ENCODE measurements at regions not wholly inside any gene's neighbourhood (a gene's known extent, or its start where the extent isn't known, plus 50 kb on each side); places are given as distances from the start of the nearest gene placed in this dataset.
A peak's percentile ranks its signal among the peaks of the same experiment; 100 is the strongest.

GRCh38 chr11:129292092-129292491, 83.6 kb upstream of the BARX2 start:
- DNase-seq: peak in 1 of 56 donors; percentile 23

- DNase-seq: peak in 52 of 56 donors; percentile 25 to 89 (median 68)
Observed at GRCh38 chr11:129291546-129291945, 84.1 kb upstream of the BARX2 start.

GRCh38 chr11:129290966-129291365, 84.7 kb upstream of the BARX2 start:
- DNase-seq: no peak

- DNase-seq: peak in 17 of 56 donors; percentile 1 to 75 (median 33)
Observed at GRCh38 chr11:129289350-129290040, 86.2 kb upstream of the BARX2 start.

- DNase-seq: no peak
Observed at GRCh38 chr11:129287920-129288319, 87.7 kb upstream of the BARX2 start.

DNA sequence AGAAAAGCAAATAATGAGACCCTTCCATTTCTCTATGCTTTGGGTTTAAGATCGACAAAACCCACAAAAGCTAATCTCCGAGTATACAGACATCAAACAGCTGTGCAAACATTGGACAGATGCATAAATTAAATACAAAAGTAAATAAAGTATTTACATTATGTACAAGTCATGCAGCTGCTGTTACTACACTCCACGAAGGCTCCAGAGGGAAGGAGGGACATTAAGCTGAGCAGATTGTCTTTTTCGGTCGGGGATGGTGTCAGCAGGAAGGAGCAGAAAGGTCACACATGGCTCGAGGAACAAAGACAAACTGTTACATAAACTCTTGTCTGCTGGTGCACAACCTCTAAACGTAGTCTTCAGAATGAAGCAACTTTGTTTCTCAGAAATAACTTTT, 88.8 kb upstream of the BARX2 start:
- no peak for DNase-seq

DNA sequence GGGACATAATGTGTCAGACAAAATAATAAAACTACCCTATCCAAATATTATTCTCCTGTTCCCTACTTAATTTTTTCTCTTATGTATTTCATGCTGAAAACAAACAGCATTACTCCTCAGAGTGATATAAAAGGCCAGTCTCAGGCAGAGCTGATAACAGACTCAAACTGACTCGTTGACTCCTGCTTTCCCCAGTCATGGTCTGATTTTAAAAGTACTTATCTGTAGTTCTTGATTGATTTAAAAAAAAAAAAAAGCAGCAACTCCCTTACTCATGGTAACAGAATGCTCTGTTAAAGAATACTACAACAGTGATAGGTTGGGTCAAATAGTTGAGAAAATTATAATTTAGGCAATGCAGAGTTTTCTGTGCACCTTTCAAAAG, 90.3 kb upstream of the BARX2 start:
- no peak for DNase-seq

- DNase-seq: no peak
Observed at GRCh38 chr11:129283141-129283540, 91.0 kb upstream of the ARHGAP32 start.

DNA sequence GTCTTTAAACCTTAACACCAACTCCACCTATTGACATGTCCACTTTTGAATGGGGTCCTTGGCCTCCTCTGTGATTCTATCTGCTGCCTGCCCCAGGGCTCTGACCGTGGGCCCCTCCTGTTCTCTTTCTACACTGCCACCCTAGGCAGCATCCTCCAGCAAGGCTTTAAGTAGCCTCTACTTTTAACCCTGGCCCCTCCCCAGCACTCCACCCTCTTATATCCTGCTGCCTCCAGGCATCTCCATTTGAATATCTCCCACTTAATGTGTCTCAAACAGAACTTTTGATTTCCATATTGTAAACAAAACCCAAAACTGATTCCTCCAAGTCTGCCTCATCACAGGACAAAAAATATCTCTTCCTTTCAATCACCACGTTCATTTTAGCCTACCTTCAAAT, 90.5 kb upstream of the ARHGAP32 start:
- no peak for DNase-seq

GRCh38 chr11:129281471-129282415, 89.6 kb upstream of the ARHGAP32 start:
- DNase-seq: no peak

DNA sequence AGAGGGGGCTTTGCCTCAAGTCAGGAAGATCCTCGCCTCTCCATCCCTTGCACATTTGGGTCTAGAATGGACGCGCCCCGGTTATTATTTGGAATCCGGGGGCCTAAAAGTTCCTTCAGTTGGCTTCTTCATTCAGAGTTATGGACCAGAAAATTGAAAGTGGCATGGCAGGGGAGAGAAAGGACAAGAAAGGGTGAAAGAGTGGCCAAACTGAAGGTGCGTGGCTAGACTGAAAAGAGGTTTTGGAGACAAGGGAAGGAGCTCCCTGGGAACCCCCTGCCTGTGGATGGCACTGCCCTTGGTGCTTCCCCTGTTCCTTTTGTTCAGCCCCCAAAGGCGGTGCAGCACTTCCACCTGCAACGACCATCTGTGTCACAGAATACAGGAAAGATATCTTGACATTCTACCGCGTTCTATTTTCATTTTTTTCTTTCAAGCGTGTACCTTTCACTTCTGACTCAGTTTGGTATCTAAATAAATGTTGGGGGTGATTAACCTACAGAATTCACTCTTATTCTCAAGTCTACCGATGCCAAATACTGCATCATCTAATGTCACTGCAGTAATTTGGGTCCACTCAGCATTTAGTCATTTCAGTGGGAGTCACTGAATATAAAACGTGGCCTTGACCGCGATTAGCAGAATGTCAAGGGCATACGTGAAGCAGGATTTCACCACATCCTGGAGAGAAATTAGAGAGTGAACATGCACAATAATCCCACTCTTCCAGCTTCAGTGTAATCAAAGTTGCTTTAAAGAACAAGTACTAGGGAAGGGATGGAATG, 88.1 kb upstream of the ARHGAP32 start:
- peak in 3 of 56 donors; percentile 49 to 65 (median 54) for DNase-seq

DNA sequence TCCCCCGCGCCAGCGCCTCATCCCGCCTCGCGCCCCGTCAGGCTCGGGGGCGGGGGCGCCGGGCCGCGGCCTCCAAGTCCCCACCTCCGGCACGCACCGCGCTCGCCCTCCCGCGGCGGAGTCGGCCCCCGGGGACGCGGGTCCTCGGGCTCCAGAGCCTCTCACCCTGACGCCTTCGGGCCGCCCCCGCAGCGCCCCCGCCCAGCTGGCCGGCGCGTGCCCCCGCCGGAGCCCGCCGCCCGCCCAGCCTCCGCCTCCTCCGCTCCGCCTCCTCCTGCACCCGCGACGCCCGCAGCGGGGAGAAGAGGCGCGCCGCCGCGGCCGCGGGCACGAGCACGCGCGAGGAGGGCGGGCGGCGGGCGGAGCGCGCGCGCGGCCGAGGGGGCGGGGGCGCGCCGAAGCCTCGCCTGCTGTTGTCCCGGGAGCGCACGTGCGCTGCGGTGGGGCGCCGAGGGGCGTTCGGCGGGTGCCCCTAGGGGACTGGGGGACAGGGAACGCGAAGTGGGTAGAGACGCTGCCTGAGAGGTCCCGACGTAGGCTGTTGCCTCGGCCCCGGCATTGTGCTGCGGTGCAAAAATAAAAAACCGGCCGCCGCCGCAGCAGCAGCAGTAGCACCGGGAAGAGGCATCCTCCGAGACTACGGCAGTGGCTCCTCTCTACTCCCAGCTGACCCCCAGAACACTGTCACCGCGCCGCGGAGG, 87.4 kb upstream of the ARHGAP32 start:
- peak in 55 of 56 donors; percentile 14 to 89 (median 72) for DNase-seq

DNA sequence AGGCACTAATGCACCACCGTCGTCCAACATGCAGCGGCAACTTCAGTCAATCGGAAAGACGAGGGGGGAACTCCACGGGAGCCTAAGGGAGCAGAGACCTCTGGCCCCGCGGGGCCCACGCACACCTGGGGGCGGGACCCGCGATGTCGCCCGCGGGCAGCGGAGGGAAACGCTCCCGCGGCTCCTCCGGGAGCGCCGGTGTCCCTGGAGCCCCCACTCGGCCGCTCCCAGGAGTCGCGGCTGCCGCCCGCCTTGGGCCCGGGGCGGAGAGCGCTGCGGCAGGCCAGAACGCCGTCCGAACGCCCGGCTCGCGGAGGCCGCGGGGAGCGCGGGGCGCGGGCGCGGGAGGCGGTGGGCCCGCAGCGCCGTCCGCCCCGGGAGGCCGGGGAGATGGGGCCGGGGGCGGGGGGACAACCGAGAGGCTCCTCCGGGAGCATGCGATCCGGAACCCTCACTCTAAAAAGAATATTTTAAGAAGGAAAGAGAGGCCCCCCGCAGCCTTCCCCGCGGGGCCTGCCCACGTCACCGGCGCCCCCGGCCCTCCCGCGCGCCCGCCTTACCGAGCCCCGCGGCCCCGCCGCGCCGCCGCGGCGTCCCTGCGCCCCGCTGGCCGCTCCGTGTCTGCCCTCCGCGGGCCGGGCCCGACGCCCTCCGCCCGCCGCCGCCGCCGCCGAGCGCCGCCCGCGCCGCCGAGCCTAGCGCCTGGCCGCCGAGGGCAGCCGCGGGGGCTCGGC, 86.6 kb upstream of the ARHGAP32 start:
- peak in 3 of 56 donors; percentile 19 to 42 (median 35) for DNase-seq

DNA sequence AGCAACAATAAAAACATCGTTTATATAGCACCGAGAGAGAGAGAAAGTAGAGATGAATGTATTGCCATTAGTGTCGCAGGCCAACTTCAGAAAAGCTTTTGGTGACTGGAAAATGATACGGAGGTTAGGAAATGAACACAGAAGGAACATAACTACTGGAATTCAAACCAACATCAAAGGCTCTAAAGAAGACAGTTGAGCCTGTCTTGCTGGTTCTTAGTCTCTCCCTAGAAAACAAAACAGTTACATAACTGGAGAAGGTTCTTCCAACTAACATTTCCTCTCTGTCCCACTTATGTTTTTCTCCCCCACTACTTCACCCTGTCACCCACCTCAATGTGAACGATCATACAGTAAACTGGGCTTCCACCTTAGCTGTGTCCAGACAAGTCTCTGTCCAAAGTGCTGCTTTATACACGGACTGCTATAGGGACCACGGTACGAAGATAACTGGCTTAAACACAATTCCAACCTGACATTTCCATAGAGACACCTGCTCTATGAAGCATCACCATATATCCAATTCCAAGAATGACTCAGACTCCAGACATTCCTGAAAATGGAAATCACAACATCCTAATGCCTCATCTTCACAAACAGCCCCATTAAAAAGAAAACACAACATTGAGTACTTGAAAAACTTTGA, 85.2 kb upstream of the ARHGAP32 start:
- no peak for DNase-seq

DNA sequence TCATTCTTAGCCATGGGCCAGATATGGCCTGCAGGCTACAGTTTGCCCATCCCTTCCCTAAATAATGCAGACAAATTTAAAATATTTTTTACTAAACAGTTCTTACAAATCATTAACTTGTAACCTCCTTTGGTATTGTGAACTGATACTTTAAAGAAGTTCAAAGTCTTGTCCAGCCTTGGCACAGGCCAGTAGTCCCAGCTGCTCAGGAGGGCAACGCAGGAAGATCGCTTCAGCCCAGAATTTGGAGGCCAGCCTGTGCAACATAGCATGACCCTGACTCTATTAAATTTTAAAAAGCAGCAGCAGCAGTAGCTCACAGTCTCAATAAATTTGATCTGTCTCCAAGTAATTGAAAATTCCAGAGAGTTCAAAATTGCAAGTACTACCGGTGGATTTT, 83.7 kb upstream of the ARHGAP32 start:
- no peak for DNase-seq

DNA sequence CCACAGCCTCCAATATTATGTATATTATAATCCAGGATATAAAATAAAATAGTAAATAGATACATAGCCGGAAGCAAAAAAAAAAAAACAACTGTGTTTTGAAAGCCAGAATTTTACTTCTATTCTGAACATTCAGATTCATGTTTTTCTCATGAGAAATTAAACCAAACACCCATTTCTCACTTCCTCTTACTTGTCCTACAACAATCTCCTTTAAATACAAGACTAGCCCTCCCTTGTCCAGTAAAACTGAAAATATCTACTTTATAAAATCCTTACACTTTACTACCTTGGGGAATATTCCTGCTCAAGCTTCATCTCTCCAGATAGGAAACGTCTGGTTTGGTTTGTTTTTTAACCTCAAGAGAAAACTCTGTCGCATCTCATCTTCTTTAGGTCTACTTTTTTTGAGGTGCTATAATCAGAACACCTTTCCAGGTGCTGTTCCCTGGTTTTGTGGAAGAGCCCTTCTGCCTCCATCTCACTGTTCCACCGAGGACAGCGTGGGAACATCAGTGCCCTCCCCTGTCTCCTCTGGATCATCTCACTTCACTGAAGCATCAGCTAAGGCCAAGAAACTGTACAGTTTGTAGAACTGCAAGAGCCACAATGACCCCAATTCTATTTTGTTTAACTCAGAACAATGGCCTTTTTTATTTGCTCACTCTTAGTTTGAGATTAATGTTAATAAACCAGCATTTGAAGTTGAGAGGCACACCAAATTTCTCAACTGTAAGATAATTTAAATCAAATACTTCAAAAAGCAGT, 82.0 kb upstream of the ARHGAP32 start:
- peak in 1 of 56 donors; percentile 15 for DNase-seq

GRCh38 chr11:129273322-129273721, 81.2 kb upstream of the ARHGAP32 start:
- no peak for DNase-seq

DNA sequence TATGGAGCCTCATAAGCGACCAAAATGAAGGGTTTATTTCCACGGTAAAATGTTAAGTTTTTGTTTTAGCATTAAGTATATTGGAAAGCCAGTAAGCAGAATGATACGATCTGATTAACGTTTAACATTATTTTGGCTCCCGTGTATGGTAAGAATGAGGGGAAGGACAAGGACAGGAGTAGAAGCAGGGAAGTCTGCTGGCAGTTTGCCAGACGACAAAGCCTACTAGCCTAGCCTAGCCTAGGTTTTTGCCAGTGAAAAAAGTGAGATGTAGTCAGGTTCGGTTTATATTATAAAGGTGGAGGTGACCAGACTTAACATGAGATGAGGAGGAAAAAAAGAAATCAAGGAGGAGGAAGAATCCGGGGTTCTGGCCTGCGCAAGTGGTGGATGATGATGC, 78.9 kb upstream of the ARHGAP32 start:
- no peak for DNase-seq

DNA sequence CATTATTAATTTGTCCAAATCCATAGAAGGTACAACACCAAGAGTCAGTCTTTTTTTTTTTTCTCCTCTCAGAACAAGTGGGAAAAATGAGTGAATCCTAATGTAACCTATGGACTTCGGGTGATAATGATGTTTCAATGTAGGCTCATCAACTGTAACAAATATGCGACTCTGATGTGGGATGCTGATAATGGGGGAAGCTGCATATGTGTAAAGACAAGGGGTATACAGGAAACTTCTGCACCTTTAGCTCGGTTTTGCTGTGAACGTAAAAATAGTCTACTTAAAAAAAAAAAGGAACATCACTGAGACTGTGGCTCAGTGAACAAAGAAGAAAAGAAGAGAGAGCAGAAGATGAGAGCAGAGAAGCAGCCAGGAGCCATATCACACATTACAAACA, 78.3 kb upstream of the ARHGAP32 start:
- DNase-seq: no peak
